ENCODE measurements at regions not wholly inside any gene's neighbourhood (a gene's known extent, or its start where the extent isn't known, plus 50 kb on each side); places are given as distances from the start of the nearest gene placed in this dataset.

GRCh38 chr1:115172270-115172669 lies 83.0 kb upstream of the TSPAN2 start:
- H3K79me2 ChIP-seq (ENCODE audit: low read depth), result no peaks in the 10 kb centered on the region
- no peaks in the 10 kb centered on the region for H3K4me1 ChIP-seq
- Mint-ChIP-seq H3K4me1 (peaks cover 2% of the 10 kb centered on the region), H3K27me3 (ENCODE audit: insufficient read depth, low read depth) (no peaks in the 10 kb centered on the region), H3K36me3 (no peaks in the 10 kb centered on the region), H3K27ac (no peak overlapping the region), H3K4me3 (no peak overlapping the region), H3K9me3 (no peaks in the 10 kb centered on the region)
- H4K20me1 ChIP-seq (ENCODE audit: low read depth), result no peaks in the 10 kb centered on the region
- no peak overlapping the region for H3K27ac ChIP-seq
- no peaks in the 10 kb centered on the region for H3F3A ChIP-seq (ENCODE audit: low read depth)
- H3K27me3 ChIP-seq, result no peaks in the 10 kb centered on the region
- H3K9me3 ChIP-seq (ENCODE audit: low read depth), result no peaks in the 10 kb centered on the region
- no peaks in the 10 kb centered on the region for H3K36me3 ChIP-seq
- H3K4me3 ChIP-seq, result no peak overlapping the region
- no peak for DNase-seq (ENCODE audit: low spot score)
- H2AFZ ChIP-seq (replicated peaks), result no peak overlapping the region
- no peak overlapping the region for H3K9ac ChIP-seq
- no peak overlapping the region for H3K4me2 ChIP-seq
- no peak for TF ChIP-seq EZH2phosphoT487 (IDR thresholded peaks at IDR 0.05)
- TF ChIP-seq CTCF (IDR thresholded peaks at IDR 0.05), result no peak
- no peak for TF ChIP-seq EZH2 (IDR thresholded peaks at IDR 0.05)

GRCh38 chr1:115170961-115171392 lies 81.7 kb upstream of the TSPAN2 start:
- H3K4me2 ChIP-seq, result no peak overlapping the region
- H3K27me3 ChIP-seq, result no peaks in the 10 kb centered on the region
- H3K79me2 ChIP-seq (ENCODE audit: low read depth), result no peaks in the 10 kb centered on the region
- no peak overlapping the region for H3K4me3 ChIP-seq
- peaks cover 2% of the 10 kb centered on the region for H3K4me1 Mint-ChIP-seq
- no peaks in the 10 kb centered on the region for H3K36me3 ChIP-seq
- no peaks in the 10 kb centered on the region for H4K20me1 ChIP-seq (ENCODE audit: low read depth)
- H3K27ac ChIP-seq, result no peak overlapping the region
- H3K9me3 Mint-ChIP-seq, result no peaks in the 10 kb centered on the region
- no peak overlapping the region for H2AFZ ChIP-seq (replicated peaks)
- TF ChIP-seq EZH2phosphoT487 (IDR thresholded peaks at IDR 0.05) (no peak), EZH2 (IDR thresholded peaks at IDR 0.05) (no peak), CTCF (IDR thresholded peaks at IDR 0.05) (no peak)
- H3F3A ChIP-seq (ENCODE audit: low read depth), result no peaks in the 10 kb centered on the region
- H3K4me1 ChIP-seq, result no peaks in the 10 kb centered on the region
- DNase-seq (ENCODE audit: low spot score), result no peak
- H3K27ac Mint-ChIP-seq, result no peak overlapping the region
- H3K27me3 Mint-ChIP-seq (ENCODE audit: insufficient read depth, low read depth), result no peaks in the 10 kb centered on the region
- H3K9me3 ChIP-seq (ENCODE audit: low read depth), result no peaks in the 10 kb centered on the region
- no peaks in the 10 kb centered on the region for H3K36me3 Mint-ChIP-seq
- H3K4me3 Mint-ChIP-seq, result no peak overlapping the region
- H3K9ac ChIP-seq, result no peak overlapping the region

DNA sequence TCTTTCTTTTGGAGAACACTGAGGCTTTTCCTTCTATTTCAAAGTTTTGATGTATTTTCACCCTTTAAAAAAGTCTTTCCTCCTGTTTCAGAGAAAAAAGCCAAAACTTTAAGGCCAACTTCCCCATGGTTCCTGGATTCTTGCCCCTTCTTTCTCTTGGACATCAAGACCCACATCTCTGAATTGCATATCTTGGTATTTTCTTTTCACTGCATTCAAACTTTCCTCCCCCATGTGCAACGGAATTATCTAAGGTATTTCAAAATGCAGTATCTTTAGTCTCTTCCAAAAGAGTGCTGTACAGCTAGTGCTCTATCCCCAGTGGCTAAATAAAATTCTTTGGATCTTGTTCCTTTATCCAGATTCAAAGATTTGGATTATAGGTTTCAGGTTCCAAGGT lies 81.1 kb upstream of the TSPAN2 start:
- no peaks in the 10 kb centered on the region for H3K27me3 Mint-ChIP-seq (ENCODE audit: insufficient read depth, low read depth)
- Histone ChIP-seq H3F3A (ENCODE audit: low read depth) (no peaks in the 10 kb centered on the region), H3K4me2 (no peak overlapping the region), H3K4me3 (no peak overlapping the region), H3K27me3 (no peaks in the 10 kb centered on the region), H3K36me3 (no peaks in the 10 kb centered on the region), H3K4me1 (no peaks in the 10 kb centered on the region), H3K9me3 (ENCODE audit: low read depth) (no peaks in the 10 kb centered on the region), H3K9ac (no peak overlapping the region), H3K79me2 (ENCODE audit: low read depth) (no peaks in the 10 kb centered on the region), H3K27ac (no peak overlapping the region), H2AFZ (replicated peaks) (no peak overlapping the region), H4K20me1 (ENCODE audit: low read depth) (no peaks in the 10 kb centered on the region)
- no peak for TF ChIP-seq EZH2phosphoT487 (IDR thresholded peaks at IDR 0.05)
- no peak for TF ChIP-seq EZH2 (IDR thresholded peaks at IDR 0.05)
- TF ChIP-seq CTCF (IDR thresholded peaks at IDR 0.05), result no peak
- no peak overlapping the region for H3K4me3 Mint-ChIP-seq
- H3K27ac Mint-ChIP-seq, result no peak overlapping the region
- no peak for DNase-seq (ENCODE audit: low spot score)
- no peaks in the 10 kb centered on the region for H3K9me3 Mint-ChIP-seq
- H3K4me1 Mint-ChIP-seq, result peaks cover 2% of the 10 kb centered on the region
- H3K36me3 Mint-ChIP-seq, result no peaks in the 10 kb centered on the region

Measured in neural progenitor cell (in vitro differentiated cells).